Hepatocyte (in vitro differentiated cells): ENCODE measurements at regions not wholly inside any gene's neighbourhood (a gene's known extent, or its start where the extent isn't known, plus 50 kb on each side); places are given as distances from the start of the nearest gene placed in this dataset.

ENCODE experiments used
- DNase-seq: peaks from one replicate; pipeline ENCODE4 v3.0.0-alpha.2; 2016; ENCODE audit warnings: low spot score
- H2AFZ ChIP-seq: fragments of 200-600 bp; sonication (generic); 2 replicates; pipeline ENCODE4 v1.6.0; 2016; ENCODE audit warnings: antibody characterized with exemption, mild to moderate bottlenecking
- H3K27ac ChIP-seq: fragments of 200-600 bp; sonication (generic); 2 replicates; pipeline ENCODE4 v1.5.1; 2016; ENCODE audit warnings: mild to moderate bottlenecking
- H3K27me3 ChIP-seq: fragments of 200-600 bp; sonication (generic); 2 replicates; pipeline ENCODE4 v1.6.1; 2016
- H3K36me3 ChIP-seq: fragments of 200-600 bp; sonication (generic); replicated peaks from 2 replicates; pipeline ENCODE4 v1.5.1; 2016; ENCODE audit warnings: low read depth; ENCODE audit not compliant: insufficient read depth
- H3K4me1 ChIP-seq: fragments of 200-600 bp; sonication (generic); 2 replicates; pipeline ENCODE4 v1.5.1; 2016; ENCODE audit warnings: mild to moderate bottlenecking, moderate library complexity; ENCODE audit not compliant: insufficient read depth
- H3K4me2 ChIP-seq: fragments of 200-600 bp; sonication (generic); 2 replicates; pipeline ENCODE4 v1.6.0; 2016
- H3K4me3 ChIP-seq: fragments of 200-600 bp; sonication (generic); 2 replicates; pipeline ENCODE4 v1.5.1; 2016; ENCODE audit warnings: mild to moderate bottlenecking
- H3K79me2 ChIP-seq: fragments of 200-600 bp; sonication (generic); 2 replicates; pipeline ENCODE4 v1.6.0; 2017; ENCODE audit warnings: mild to moderate bottlenecking
- H3K9me2 ChIP-seq: fragments of 200-600 bp; sonication (generic); replicated peaks from 2 replicates; pipeline ENCODE4 v1.6.0; 2017; ENCODE audit warnings: mild to moderate bottlenecking; ENCODE audit not compliant: insufficient read depth
- H3K9me3 ChIP-seq: fragments of 200-600 bp; sonication (generic); 2 replicates; pipeline ENCODE4 v1.5.1; 2016; ENCODE audit warnings: low read depth, mild to moderate bottlenecking
- H4K20me1 ChIP-seq: fragments of 200-600 bp; sonication (generic); 2 replicates; pipeline ENCODE4 v1.6.0; 2016; ENCODE audit warnings: mild to moderate bottlenecking; ENCODE audit not compliant: insufficient read depth, poor library complexity, severe bottlenecking
- EZH2 ChIP-seq: fragments of 200-600 bp; sonication (generic); IDR thresholded peaks from 2 replicates; pipeline ENCODE4 v1.6.1; 2016; ENCODE audit warnings: antibody characterized with exemption, mild to moderate bottlenecking, borderline replicate concordance
- EZH2phosphoT487 ChIP-seq: fragments of 200-600 bp; sonication (generic); IDR thresholded peaks from one replicate; pipeline ENCODE4 v1.6.1; 2018; ENCODE audit warnings: antibody characterized with exemption, mild to moderate bottlenecking, low read depth, moderate library complexity; ENCODE audit not compliant: unreplicated experiment, severe bottlenecking
- WGBS: methylation state at CpG from one replicate; pipeline ENCODE4 v1.1.6; 2016; ENCODE audit warnings: low lambda C conversion rate; ENCODE audit errors: missing lambda C conversion rate; 5-methylcytosine and 5-hydroxymethylcytosine counted together
- TF ChIP-seq, protein P1 (sequence below): fragments of 200-600 bp; sonication (generic); IDR thresholded peaks from 2 replicates; pipeline ENCODE4 v1.5.1; 2016; ENCODE audit warnings: antibody characterized with exemption, mild to moderate bottlenecking; ENCODE audit not compliant: poor library complexity

DNA sequence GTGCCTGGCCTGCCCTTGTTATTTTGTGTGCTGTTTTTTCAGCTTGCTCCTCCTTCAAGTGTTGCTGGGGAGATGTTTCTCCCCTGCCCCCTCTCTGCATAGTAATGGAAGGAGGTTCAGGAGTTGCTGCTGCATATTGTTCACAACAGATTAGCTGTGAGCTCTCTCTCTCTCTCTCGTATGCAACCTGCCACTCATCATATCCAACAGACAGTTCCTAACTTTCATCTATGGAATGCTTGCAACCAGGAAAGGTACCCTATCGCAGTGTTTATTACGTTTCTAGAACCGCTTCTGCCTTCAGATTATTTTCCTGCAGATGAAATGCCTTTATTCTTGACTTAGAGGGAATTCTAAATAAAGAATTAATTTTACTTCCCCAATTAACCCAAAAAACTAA is 372.9 kb downstream of the RMST start:
- DNase-seq: no peak
- 86% methylated on average over 4 of the region's 4 CpGs for WGBS
- H3K27me3 ChIP-seq: no peaks in the 10 kb centered on the region
- no peaks in the 10 kb centered on the region for H3K36me3 ChIP-seq
- no peaks in the 10 kb centered on the region for H3K4me1 ChIP-seq
- H2AFZ ChIP-seq: no peak overlapping the region
- no peak for TF ChIP-seq EZH2
- TF ChIP-seq, protein P1, sequence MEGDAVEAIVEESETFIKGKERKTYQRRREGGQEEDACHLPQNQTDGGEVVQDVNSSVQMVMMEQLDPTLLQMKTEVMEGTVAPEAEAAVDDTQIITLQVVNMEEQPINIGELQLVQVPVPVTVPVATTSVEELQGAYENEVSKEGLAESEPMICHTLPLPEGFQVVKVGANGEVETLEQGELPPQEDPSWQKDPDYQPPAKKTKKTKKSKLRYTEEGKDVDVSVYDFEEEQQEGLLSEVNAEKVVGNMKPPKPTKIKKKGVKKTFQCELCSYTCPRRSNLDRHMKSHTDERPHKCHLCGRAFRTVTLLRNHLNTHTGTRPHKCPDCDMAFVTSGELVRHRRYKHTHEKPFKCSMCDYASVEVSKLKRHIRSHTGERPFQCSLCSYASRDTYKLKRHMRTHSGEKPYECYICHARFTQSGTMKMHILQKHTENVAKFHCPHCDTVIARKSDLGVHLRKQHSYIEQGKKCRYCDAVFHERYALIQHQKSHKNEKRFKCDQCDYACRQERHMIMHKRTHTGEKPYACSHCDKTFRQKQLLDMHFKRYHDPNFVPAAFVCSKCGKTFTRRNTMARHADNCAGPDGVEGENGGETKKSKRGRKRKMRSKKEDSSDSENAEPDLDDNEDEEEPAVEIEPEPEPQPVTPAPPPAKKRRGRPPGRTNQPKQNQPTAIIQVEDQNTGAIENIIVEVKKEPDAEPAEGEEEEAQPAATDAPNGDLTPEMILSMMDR: no peak
- TF ChIP-seq EZH2phosphoT487: no peak
- H3K27ac ChIP-seq: no peak overlapping the region
- H3K4me2 ChIP-seq: no peak overlapping the region
- no peak overlapping the region for H3K4me3 ChIP-seq
- no peaks in the 10 kb centered on the region for H4K20me1 ChIP-seq
- H3K9me2 ChIP-seq: no peaks in the 10 kb centered on the region
- no peaks in the 10 kb centered on the region for H3K79me2 ChIP-seq
- no peaks in the 10 kb centered on the region for H3K9me3 ChIP-seq

DNA sequence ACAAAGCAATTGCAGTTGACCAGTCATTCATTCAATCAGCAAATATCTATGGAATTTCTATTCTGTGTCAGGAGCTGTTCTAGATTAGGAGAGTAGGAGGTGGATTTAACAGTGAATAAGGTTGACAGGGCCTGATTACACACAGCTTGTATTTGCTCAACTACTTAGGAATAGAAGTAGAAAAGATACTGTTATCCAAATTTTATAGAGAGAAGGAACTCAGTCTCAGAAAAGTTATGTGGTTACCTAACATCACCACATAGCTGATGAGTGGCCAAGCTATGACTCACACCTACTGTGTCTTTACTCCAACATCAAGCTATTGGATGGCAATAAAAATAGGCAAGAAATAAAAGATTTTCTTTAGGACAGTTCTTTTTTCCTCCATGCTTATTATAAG is 374.8 kb downstream of the RMST start:
- H4K20me1 ChIP-seq: no peaks in the 10 kb centered on the region
- H3K9me3 ChIP-seq: no peaks in the 10 kb centered on the region
- no peak overlapping the region for H3K4me2 ChIP-seq
- H3K27ac ChIP-seq: no peak overlapping the region
- no peaks in the 10 kb centered on the region for H3K79me2 ChIP-seq
- no peak overlapping the region for H2AFZ ChIP-seq
- H3K4me1 ChIP-seq: no peaks in the 10 kb centered on the region
- H3K27me3 ChIP-seq: no peaks in the 10 kb centered on the region
- H3K9me2 ChIP-seq: no peaks in the 10 kb centered on the region
- TF ChIP-seq, protein P1: no peak
- no peak for TF ChIP-seq EZH2phosphoT487
- TF ChIP-seq EZH2: no peak
- H3K4me3 ChIP-seq: no peak overlapping the region
- DNase-seq: peak; percentile 32
- no peaks in the 10 kb centered on the region for H3K36me3 ChIP-seq

DNA sequence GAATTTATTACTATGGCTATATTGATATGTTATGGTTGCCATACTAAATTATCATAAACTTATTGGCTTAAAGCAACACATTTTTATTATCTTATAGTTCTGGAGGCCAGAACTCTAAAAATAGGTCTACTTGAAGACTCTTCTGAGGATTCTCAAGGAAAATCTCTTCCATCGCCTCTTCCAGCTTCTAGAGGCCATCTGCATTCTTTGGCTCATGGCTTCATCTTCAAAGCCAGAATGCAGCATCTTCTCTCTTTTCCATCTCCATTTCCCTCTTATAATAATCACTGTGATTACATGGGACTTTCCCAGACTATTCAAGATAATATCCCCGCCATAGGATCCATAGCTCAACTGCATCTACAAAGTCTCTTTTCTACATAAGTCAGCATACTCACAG is 385.4 kb downstream of the RMST start:
- DNase-seq: no peak
- peaks cover 3% of the 10 kb centered on the region for H3K9me2 ChIP-seq
- no peaks in the 10 kb centered on the region for H3K27me3 ChIP-seq
- no peaks in the 10 kb centered on the region for H3K9me3 ChIP-seq
- no peak overlapping the region for H2AFZ ChIP-seq
- H3K4me1 ChIP-seq: no peaks in the 10 kb centered on the region
- H4K20me1 ChIP-seq: no peaks in the 10 kb centered on the region
- H3K36me3 ChIP-seq: no peaks in the 10 kb centered on the region
- no peak overlapping the region for H3K27ac ChIP-seq
- 97% methylated on average over 2 of the region's 2 CpGs for WGBS
- TF ChIP-seq EZH2 (no peak), EZH2phosphoT487 (no peak)
- no peak overlapping the region for H3K4me2 ChIP-seq
- no peak overlapping the region for H3K4me3 ChIP-seq
- H3K79me2 ChIP-seq: no peaks in the 10 kb centered on the region

DNA sequence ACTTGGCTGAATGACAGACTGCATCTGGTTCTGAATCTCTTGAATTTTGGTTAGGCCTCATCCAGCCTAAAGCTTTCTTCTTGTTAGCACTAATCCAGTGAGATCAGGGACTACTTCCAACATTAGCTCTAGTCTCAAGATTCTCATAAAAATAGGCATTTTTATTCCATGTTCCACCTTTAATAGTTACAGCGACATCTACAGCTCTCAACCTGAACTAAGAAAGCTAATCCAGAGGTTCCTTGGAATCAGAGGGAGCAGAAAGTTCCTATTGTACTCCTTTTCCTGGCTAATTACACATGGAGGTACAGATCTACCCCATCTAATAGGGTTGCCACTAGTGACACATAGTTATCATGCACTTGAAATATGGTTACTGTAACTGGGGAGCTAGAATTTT is 391.9 kb downstream of the RMST start:
- WGBS: 90% methylated on average over 1 of the region's 1 CpG
- Histone ChIP-seq H3K4me1 (no peaks in the 10 kb centered on the region), H3K36me3 (no peaks in the 10 kb centered on the region), H2AFZ (no peak overlapping the region), H3K27ac (no peak overlapping the region), H3K4me2 (no peak overlapping the region), H3K9me3 (no peaks in the 10 kb centered on the region), H3K4me3 (no peak overlapping the region), H3K79me2 (no peaks in the 10 kb centered on the region), H3K9me2 (no peaks in the 10 kb centered on the region), H3K27me3 (no peaks in the 10 kb centered on the region), H4K20me1 (no peaks in the 10 kb centered on the region)
- DNase-seq: no peak
- no peak for TF ChIP-seq EZH2phosphoT487
- no peak for TF ChIP-seq EZH2
- TF ChIP-seq, protein P1: no peak
